Activated CD8-positive, alpha-beta T cell treated with anti-CD3 and anti-CD28 coated beads for 36 hours (primary cell): ENCODE measurements at regions not wholly inside any gene's neighbourhood (a gene's known extent, or its start where the extent isn't known, plus 50 kb on each side); places are given as distances from the start of the nearest gene placed in this dataset.

ENCODE experiments used
- ATAC-seq: fragments of 200-7000 bp; cut with Tn5 transposase; one replicate; pipeline ENCODE4 v1.10.0; 2021; ENCODE audit warnings: mild to moderate bottlenecking, moderate library complexity
- CTCF ChIA-PET: fragments of 350-600 bp; sonication (Branson Sonifier 250); formaldehyde crosslinking; loops from one replicate; lab custom pipeline; 2021; ENCODE audit warnings: antibody characterized with exemption; lab: Charles Lee
- POLR2A ChIA-PET: fragments of 350-600 bp; sonication (Branson Sonifier 250); formaldehyde crosslinking; loops from one replicate; lab custom pipeline; 2021; ENCODE audit warnings: antibody characterized with exemption; lab: Charles Lee
- DNase-seq: peaks from one replicate; pipeline ENCODE4 v3.0.0-alpha.2; 2020
- H3K27ac Mint-ChIP-seq: one replicate; pipeline ENCODE4 v1.8.0; 2021; ENCODE audit warnings: mild to moderate bottlenecking, mixed read lengths
- H3K27me3 Mint-ChIP-seq: one replicate; pipeline ENCODE4 v1.8.0; 2021; ENCODE audit warnings: mixed read lengths
- H3K36me3 Mint-ChIP-seq: one replicate; pipeline ENCODE4 v1.8.0; 2021; ENCODE audit warnings: low read depth, mixed read lengths
- H3K4me1 Mint-ChIP-seq: one replicate; pipeline ENCODE4 v1.8.0; 2021; ENCODE audit warnings: low read depth, mixed read lengths
- H3K4me3 Mint-ChIP-seq: one replicate; pipeline ENCODE4 v1.8.0; 2021; ENCODE audit warnings: mild to moderate bottlenecking, moderate library complexity, mixed read lengths
- H3K9me3 Mint-ChIP-seq: one replicate; pipeline ENCODE4 v1.8.0; 2021; ENCODE audit warnings: mixed read lengths
- intact Hi-C: fragments of 100-400 bp; cut with micrococcal nuclease; formaldehyde crosslinking; loops from one replicate; pipeline ENCODE4 v1.10.0; 2022
- TF ChIP-seq, protein P1 (sequence below): fragments of 200-600 bp; IDR thresholded peaks from one replicate; pipeline ENCODE4 v1.8.0; 2022; ENCODE audit warnings: antibody characterized with exemption, mild to moderate bottlenecking

DNA sequence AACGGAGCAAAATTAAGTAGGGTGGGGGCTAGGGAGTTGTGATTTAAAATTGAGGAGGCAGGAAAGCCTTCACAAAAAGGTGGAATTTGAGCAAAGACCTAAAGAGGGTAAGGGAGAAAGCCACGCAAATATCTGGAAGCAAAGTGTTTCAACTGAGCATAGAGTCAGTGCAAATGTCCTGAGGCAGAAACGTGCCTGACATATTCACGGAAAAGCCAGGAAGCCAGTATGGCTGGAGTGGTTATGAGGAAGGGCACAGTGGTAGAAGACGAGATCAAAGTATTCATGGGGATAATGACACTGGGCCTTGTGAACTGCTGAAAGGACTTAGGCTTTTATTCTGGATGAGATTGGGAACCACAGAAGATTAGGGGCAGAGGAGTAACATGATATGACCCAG lies 268.4 kb downstream of the MAN2A1 start:
- Mint-ChIP-seq H3K36me3 (no peaks in the 10 kb centered on the region), H3K9me3 (no peaks in the 10 kb centered on the region), H3K4me3 (no peak overlapping the region), H3K27ac (no peak overlapping the region), H3K4me1 (peaks cover 15% of the 10 kb centered on the region), H3K27me3 (no peaks in the 10 kb centered on the region)
- ChIA-PET POLR2A (no interaction called here), CTCF (no interaction called here)
- TF ChIP-seq, protein P1, sequence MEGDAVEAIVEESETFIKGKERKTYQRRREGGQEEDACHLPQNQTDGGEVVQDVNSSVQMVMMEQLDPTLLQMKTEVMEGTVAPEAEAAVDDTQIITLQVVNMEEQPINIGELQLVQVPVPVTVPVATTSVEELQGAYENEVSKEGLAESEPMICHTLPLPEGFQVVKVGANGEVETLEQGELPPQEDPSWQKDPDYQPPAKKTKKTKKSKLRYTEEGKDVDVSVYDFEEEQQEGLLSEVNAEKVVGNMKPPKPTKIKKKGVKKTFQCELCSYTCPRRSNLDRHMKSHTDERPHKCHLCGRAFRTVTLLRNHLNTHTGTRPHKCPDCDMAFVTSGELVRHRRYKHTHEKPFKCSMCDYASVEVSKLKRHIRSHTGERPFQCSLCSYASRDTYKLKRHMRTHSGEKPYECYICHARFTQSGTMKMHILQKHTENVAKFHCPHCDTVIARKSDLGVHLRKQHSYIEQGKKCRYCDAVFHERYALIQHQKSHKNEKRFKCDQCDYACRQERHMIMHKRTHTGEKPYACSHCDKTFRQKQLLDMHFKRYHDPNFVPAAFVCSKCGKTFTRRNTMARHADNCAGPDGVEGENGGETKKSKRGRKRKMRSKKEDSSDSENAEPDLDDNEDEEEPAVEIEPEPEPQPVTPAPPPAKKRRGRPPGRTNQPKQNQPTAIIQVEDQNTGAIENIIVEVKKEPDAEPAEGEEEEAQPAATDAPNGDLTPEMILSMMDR = no peak
- DNase-seq (no peak), ATAC-seq (no peak)
- intact Hi-C loops = no loop called here

GRCh38 chr5:109959652-109960051 lies 269.9 kb downstream of the MAN2A1 start:
- H3K9me3 Mint-ChIP-seq = no peaks in the 10 kb centered on the region
- intact Hi-C loops = no loop called here
- POLR2A ChIA-PET = interaction anchor here (0.6 kb wide), 1 partner anchor 44 kb away, joined by 3 read pairs; no protein-coding TSS in a partner anchor
- CTCF ChIA-PET = no interaction called here
- no peaks in the 10 kb centered on the region for H3K27me3 Mint-ChIP-seq
- no peak for ATAC-seq
- H3K4me1 Mint-ChIP-seq = peaks cover 18% of the 10 kb centered on the region
- no peak overlapping the region for H3K27ac Mint-ChIP-seq
- H3K36me3 Mint-ChIP-seq = no peaks in the 10 kb centered on the region
- TF ChIP-seq, protein P1 = no peak
- no peak overlapping the region for H3K4me3 Mint-ChIP-seq
- no peak for DNase-seq

GRCh38 chr5:109961751-109962150 lies 272.0 kb downstream of the MAN2A1 start:
- H3K27me3 Mint-ChIP-seq = no peaks in the 10 kb centered on the region
- TF ChIP-seq, protein P1 = no peak
- ChIA-PET CTCF (no interaction called here), POLR2A (no interaction called here)
- H3K9me3 Mint-ChIP-seq = no peaks in the 10 kb centered on the region
- no peak overlapping the region for H3K27ac Mint-ChIP-seq
- DNase-seq (no peak), ATAC-seq (no peak)
- H3K4me3 Mint-ChIP-seq = no peak overlapping the region
- no peaks in the 10 kb centered on the region for H3K36me3 Mint-ChIP-seq
- intact Hi-C loops = no loop called here
- peaks cover 26% of the 10 kb centered on the region for H3K4me1 Mint-ChIP-seq

DNA sequence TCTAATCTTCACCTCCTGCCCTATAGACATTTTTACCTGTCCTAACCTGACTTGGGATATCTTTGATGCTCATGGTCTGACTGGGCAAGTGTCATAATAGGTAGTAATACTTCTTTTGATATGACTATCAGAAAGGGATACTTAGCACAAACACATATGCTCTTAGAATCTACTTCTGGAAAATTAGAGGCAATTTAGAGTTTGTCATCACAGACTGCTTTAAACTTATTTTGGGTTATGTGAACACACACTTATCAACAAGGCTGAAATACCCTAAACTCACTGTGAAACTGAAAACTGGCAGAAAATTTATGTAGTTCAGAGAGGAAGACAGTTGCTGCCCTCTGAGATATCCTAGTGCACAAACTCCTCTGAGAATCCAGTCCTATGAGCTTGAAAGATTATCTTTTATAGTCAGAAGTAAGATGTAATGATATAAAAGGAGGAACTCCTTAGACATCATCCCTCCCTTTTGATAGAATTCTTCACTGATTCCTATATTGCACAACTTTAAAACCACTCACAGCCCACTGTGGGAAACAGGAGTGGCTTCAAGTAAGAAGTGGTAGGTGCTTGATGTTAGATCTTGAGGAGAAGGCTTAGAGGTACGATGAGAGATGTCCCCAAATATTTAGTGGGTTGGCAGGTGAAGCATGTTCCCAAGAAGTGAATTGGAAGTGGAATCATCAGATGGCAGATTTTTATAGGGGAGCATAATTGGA lies 273.3 kb downstream of the MAN2A1 start:
- Mint-ChIP-seq H3K27ac (no peak overlapping the region), H3K9me3 (no peaks in the 10 kb centered on the region), H3K4me3 (no peak overlapping the region), H3K4me1 (peaks cover 26% of the 10 kb centered on the region), H3K36me3 (no peaks in the 10 kb centered on the region), H3K27me3 (no peaks in the 10 kb centered on the region)
- ATAC-seq (peak; percentile 60), DNase-seq (no peak)
- ChIA-PET CTCF (no interaction called here), POLR2A (no interaction called here)
- TF ChIP-seq, protein P1 = no peak
- intact Hi-C loops = no loop called here

GRCh38 chr5:109964136-109964535 lies 274.4 kb downstream of the MAN2A1 start:
- POLR2A ChIA-PET = no interaction called here
- CTCF ChIA-PET = no interaction called here
- peak; percentile 30 for ATAC-seq
- no peak for DNase-seq
- TF ChIP-seq, protein P1 = no peak
- Mint-ChIP-seq H3K27ac (no peak overlapping the region), H3K4me3 (no peak overlapping the region), H3K9me3 (no peaks in the 10 kb centered on the region), H3K27me3 (no peaks in the 10 kb centered on the region), H3K36me3 (no peaks in the 10 kb centered on the region), H3K4me1 (peaks cover 17% of the 10 kb centered on the region)
- intact Hi-C loops = no loop called here
